H1 (cell line): ENCODE measurements at regions not wholly inside any gene's neighbourhood (a gene's known extent, or its start where the extent isn't known, plus 50 kb on each side); places are given as distances from the start of the nearest gene placed in this dataset.

ENCODE experiments used
- CEBPB ChIP-seq: IDR thresholded peaks from 2 replicates; pipeline ENCODE4 v1.6.1; 2012; ENCODE audit warnings: low read depth, low read length
- CHD2 ChIP-seq: IDR thresholded peaks from 2 replicates; pipeline ENCODE4 v1.6.1; 2012; ENCODE audit warnings: low read length, improper control_type of control experiment
- CHD7 ChIP-seq: fragments of 300-600 bp; sonication (generic); IDR thresholded peaks from 2 replicates; pipeline ENCODE4 v1.7.1; 2012; ENCODE audit warnings: low read length, moderate library complexity, mild to moderate bottlenecking, inconsistent platforms; ENCODE audit not compliant: insufficient replicate concordance
- HDAC2 ChIP-seq, 2 experiments: fragments of 300-600 bp in 1 of 2; sonication (generic) in 1 of 2; IDR thresholded peaks; 2 replicates each; pipeline ENCODE4 v1.6.1; 2011 to 2012; ENCODE audit warnings: low read depth in 2 of 2, low read length in 2 of 2, mild to moderate bottlenecking in 2 of 2, moderate library complexity in 2 of 2, borderline replicate concordance in 1 of 2, inconsistent platforms in 1 of 2
- NANOG ChIP-seq: IDR thresholded peaks from 2 replicates; pipeline ENCODE4 v1.6.1; 2011; ENCODE audit warnings: low read length, low read depth, mild to moderate bottlenecking, inconsistent platforms; ENCODE audit not compliant: insufficient read depth, poor library complexity, severe bottlenecking
- TAF7 ChIP-seq: optimal IDR thresholded peaks from 2 replicates; pipeline ENCODE3; 2011; ENCODE audit warnings: low read depth, mild to moderate bottlenecking, inconsistent platforms, low read length, moderate library complexity, borderline replicate concordance

- TF ChIP-seq CHD7 (no peak), HDAC2 (IDR thresholded peaks at IDR 0.05; ENCODE audit: borderline replicate concordance in 1 of 2, low read depth in 2 of 2, low read length in 2 of 2) (no peak), CEBPB (no peak), NANOG (no peak), TAF7 (no peak), CHD2 (no peak)
These were observed 162.3 kb upstream of the NXPH2 start (continued) for GRCh38 chr2:138942466-138942865.
